ENCODE measurements at regions not wholly inside any gene's neighbourhood (a gene's known extent, or its start where the extent isn't known, plus 50 kb on each side); places are given as distances from the start of the nearest gene placed in this dataset.

DNA sequence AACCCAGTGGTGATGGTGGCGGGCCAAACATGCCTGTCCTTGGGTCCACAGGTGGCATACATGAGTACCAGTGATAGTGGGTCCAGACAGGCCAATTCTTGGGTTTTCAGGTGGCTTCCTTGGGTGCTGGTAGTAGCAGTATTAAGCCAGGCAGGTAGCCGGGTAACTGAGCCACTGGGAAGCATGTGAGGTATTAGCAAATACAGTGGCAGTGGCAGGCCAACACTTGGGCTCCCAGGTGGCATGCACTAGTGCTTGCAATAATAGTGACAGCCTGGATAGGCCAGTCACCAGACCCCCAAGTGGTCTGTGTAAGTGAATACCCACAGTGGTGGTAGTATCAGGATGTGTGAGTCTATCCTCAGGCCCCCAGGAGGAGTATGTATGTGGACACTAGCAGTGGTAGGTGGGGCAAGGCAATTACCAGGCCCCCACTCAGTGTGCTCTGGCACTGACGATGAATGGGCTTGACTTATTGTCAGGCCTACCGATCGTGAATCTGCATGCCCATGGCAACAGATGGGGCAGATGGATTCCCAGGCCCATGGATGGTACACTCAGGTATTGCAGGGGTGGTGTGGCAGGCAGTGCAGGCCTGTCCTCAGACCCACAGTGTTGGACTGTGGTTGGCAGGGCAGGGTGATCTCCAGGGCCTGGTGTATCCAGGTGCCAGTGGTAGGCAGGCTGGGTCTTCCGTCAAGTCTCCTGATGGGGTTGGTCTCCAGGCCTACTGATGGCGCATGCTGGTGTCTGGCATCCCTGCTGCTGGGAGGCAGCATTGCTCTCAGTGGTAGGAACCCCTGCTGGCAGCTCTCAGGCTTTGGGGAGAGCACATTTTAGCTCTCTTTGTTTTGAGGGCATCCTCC lies 840.7 kb downstream of the FAM181B start:
- TF ChIP-seq POLR2A (IDR thresholded peaks at IDR 0.05; ENCODE audit: low read depth, low read length), result no peak
- TF ChIP-seq, protein P1, sequence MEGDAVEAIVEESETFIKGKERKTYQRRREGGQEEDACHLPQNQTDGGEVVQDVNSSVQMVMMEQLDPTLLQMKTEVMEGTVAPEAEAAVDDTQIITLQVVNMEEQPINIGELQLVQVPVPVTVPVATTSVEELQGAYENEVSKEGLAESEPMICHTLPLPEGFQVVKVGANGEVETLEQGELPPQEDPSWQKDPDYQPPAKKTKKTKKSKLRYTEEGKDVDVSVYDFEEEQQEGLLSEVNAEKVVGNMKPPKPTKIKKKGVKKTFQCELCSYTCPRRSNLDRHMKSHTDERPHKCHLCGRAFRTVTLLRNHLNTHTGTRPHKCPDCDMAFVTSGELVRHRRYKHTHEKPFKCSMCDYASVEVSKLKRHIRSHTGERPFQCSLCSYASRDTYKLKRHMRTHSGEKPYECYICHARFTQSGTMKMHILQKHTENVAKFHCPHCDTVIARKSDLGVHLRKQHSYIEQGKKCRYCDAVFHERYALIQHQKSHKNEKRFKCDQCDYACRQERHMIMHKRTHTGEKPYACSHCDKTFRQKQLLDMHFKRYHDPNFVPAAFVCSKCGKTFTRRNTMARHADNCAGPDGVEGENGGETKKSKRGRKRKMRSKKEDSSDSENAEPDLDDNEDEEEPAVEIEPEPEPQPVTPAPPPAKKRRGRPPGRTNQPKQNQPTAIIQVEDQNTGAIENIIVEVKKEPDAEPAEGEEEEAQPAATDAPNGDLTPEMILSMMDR (conservative IDR thresholded peaks at IDR 0.05; ENCODE audit: low read depth, low read length), result no peak
- TF ChIP-seq CHD1 (IDR thresholded peaks at IDR 0.05; ENCODE audit: low read depth, low read length), result no peak
- no peak for TF ChIP-seq SMC3 (IDR thresholded peaks at IDR 0.05; ENCODE audit: low read depth, low read length)
- TF ChIP-seq MXI1 (IDR thresholded peaks at IDR 0.05; ENCODE audit: borderline replicate concordance, low read depth, low read length), result no peak
- TF ChIP-seq, protein P2, sequence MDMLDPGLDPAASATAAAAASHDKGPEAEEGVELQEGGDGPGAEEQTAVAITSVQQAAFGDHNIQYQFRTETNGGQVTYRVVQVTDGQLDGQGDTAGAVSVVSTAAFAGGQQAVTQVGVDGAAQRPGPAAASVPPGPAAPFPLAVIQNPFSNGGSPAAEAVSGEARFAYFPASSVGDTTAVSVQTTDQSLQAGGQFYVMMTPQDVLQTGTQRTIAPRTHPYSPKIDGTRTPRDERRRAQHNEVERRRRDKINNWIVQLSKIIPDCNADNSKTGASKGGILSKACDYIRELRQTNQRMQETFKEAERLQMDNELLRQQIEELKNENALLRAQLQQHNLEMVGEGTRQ (IDR thresholded peaks at IDR 0.05; ENCODE audit: low read depth, low read length), result no peak
- TF ChIP-seq NFE2L2 (IDR thresholded peaks at IDR 0.05; ENCODE audit: low read depth, low read length), result no peak
- TF ChIP-seq RCOR1 (IDR thresholded peaks at IDR 0.05; ENCODE audit: insufficient replicate concordance, low read length), result no peak
- no peak for TF ChIP-seq RAD21 (IDR thresholded peaks at IDR 0.05; ENCODE audit: low read length)
- no peak for TF ChIP-seq BHLHE40 (IDR thresholded peaks at IDR 0.05; ENCODE audit: low read depth, low read length)
- TF ChIP-seq, protein P3, sequence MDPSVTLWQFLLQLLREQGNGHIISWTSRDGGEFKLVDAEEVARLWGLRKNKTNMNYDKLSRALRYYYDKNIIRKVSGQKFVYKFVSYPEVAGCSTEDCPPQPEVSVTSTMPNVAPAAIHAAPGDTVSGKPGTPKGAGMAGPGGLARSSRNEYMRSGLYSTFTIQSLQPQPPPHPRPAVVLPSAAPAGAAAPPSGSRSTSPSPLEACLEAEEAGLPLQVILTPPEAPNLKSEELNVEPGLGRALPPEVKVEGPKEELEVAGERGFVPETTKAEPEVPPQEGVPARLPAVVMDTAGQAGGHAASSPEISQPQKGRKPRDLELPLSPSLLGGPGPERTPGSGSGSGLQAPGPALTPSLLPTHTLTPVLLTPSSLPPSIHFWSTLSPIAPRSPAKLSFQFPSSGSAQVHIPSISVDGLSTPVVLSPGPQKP (IDR thresholded peaks at IDR 0.05; ENCODE audit: borderline replicate concordance, low read depth, low read length), result no peak
- no peak for TF ChIP-seq RFX5 (IDR thresholded peaks at IDR 0.05; ENCODE audit: low read depth, low read length)
